ENCODE measurements at regions not wholly inside any gene's neighbourhood (a gene's known extent, or its start where the extent isn't known, plus 50 kb on each side); places are given as distances from the start of the nearest gene placed in this dataset.
A peak's percentile ranks its signal among the peaks of the same experiment; 100 is the strongest.

DNA sequence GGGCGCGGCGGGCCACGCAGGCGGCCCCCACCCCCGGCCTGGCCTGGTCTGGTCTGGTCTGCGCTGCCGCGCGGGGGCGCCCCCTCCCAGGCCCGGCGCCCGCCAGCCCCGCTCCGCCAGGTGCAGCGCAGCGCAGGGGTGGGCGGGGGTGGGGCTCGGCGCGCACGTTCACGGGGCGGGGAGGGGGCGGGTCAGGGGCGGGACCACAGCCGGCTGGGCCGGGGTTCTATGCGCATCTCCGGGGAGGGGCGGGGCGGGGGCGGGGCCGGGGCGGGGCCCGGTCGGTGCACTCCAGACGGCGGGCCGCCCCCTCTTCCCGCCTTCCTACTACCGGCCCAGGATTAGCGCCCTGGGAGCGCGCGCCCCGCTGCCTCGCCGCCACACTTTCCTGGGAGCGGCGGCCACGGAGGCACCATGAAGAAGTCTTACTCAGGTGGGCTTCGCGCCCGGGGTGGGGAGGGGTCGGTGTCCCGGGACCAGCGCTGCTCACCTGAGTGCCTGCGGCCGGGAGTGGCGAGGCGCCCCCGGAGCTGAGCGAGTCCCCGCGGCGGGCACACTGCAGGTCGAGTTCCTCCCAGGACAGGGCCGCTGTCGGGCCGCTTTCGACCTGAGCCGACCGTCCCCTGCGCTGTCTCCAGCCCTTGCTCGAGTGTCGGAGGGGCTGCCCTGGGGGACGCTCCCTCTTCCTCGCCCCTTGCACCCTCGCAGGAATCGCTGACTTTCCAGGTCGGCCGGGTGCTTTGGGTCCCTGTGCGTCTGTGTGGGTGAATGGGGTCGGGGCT is 140.5 kb downstream of the SEC14L1 start (continued):
- TF ChIP-seq, protein P1, sequence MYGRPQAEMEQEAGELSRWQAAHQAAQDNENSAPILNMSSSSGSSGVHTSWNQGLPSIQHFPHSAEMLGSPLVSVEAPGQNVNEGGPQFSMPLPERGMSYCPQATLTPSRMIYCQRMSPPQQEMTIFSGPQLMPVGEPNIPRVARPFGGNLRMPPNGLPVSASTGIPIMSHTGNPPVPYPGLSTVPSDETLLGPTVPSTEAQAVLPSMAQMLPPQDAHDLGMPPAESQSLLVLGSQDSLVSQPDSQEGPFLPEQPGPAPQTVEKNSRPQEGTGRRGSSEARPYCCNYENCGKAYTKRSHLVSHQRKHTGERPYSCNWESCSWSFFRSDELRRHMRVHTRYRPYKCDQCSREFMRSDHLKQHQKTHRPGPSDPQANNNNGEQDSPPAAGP (tag by site-specific recombination; IDR thresholded peaks at IDR 0.05): peak; percentile 77
- no peak for TF ChIP-seq ZNF560 (tag by site-specific recombination; IDR thresholded peaks at IDR 0.05; ENCODE audit: borderline replicate concordance)
- TF ChIP-seq ZNF670 (tag by site-specific recombination; IDR thresholded peaks at IDR 0.05; ENCODE audit: low read depth): no peak

DNA sequence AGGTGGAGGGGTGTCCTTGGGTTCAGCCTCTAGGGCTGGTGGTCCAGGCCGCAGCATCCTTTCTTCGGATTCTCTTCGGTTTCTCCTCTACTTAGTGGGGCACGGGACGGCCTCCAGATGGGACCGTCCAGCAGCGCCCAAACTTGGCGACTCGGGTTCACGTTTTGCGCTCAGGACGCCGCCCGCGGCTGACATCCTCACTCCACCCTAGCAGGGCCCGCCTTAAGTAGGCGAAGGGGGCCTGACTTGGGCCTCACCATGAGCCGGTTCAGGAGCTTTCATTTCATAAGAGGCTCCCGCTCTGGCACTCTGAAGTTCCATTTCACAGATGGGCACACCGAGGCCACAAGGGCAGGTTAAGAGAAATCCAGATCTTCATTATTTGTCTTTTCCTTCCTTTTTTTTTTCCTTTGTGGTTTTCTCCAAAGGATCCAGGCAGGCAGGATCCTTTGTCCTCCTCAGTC is 141.2 kb downstream of the SEC14L1 start:
- TF ChIP-seq ZSCAN4 (tag by site-specific recombination; IDR thresholded peaks at IDR 0.05) (no peak), ZNF10 (tag by site-specific recombination; IDR thresholded peaks at IDR 0.05) (peak; percentile 87), MYNN (tag by site-specific recombination; IDR thresholded peaks at IDR 0.05; ENCODE audit: borderline replicate concordance) (no peak), SP7 (tag by site-specific recombination; IDR thresholded peaks at IDR 0.05) (0 out of 2 replicates have a peak, but pooled peaks have one; percentile 9), ZNF768 (tag by site-specific recombination; IDR thresholded peaks at IDR 0.05) (no peak), ZNF837 (tag by site-specific recombination; IDR thresholded peaks at IDR 0.05) (no peak), ZNF580 (tag by site-specific recombination; IDR thresholded peaks at IDR 0.05) (peak; percentile 60; the same call in 1 of the 2 replicates), ZNF324 (tag by site-specific recombination; IDR thresholded peaks at IDR 0.05) (no peak), KLF8 (tag by site-specific recombination; IDR thresholded peaks at IDR 0.05) (peak; percentile 13; the same call in 1 of the 2 replicates), ZNF701 (tag by site-specific recombination; IDR thresholded peaks at IDR 0.05) (no peak)
- TF ChIP-seq, protein P2, sequence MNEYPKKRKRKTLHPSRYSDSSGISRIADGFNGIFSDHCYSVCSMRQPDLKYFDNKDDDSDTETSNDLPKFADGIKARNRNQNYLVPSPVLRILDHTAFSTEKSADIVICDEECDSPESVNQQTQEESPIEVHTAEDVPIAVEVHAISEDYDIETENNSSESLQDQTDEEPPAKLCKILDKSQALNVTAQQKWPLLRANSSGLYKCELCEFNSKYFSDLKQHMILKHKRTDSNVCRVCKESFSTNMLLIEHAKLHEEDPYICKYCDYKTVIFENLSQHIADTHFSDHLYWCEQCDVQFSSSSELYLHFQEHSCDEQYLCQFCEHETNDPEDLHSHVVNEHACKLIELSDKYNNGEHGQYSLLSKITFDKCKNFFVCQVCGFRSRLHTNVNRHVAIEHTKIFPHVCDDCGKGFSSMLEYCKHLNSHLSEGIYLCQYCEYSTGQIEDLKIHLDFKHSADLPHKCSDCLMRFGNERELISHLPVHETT (tag by site-specific recombination; IDR thresholded peaks at IDR 0.05): peak; percentile 18; the same call in 1 of the 2 replicates
- peaks cover 0 to 4% of the 10 kb centered on the region in 2 experiments; a peak in 1 of 3 replicates for H3K36me3 ChIP-seq (ENCODE audit: control insufficient read depth in 2 of 2, insufficient read depth in 1 of 2, low read length in 2 of 2)
- no peaks in the 10 kb centered on the region for H3K9me3 ChIP-seq (ENCODE audit: control insufficient read depth, insufficient read depth, low read depth, low read length)
- H3K4me3 ChIP-seq (ENCODE audit: low read depth, low read length): peak overlapping the region; percentile 68
- H3K4me1 ChIP-seq (ENCODE audit: control insufficient read depth, insufficient read depth, low read length): peaks cover 25% of the 10 kb centered on the region
- POLR2A ChIA-PET: no interaction called here
- no peak overlapping the region; the same call in 1 of the 2 replicates for H3K27ac ChIP-seq (ENCODE audit: extremely low read depth, low read depth, low read length)
- CTCF ChIA-PET: interaction anchor here (0.6 to 1.2 kb wide), 4 partner anchors 21 to 168 kb away, joined by 3 to 4 read pairs (median 4); no protein-coding TSS in a partner anchor

GRCh38 chr17:77282524-77283515 is 142.1 kb downstream of the SEC14L1 start:
- H3K27ac ChIP-seq (ENCODE audit: extremely low read depth, low read depth, low read length): peak overlapping the region; percentile 11; the same call in 1 of the 2 replicates
- POLR2A ChIA-PET: interaction anchor here (0.6 kb wide), 1 partner anchor 28 kb away, joined by 3 read pairs; no protein-coding TSS in a partner anchor
- CTCF ChIA-PET: interaction anchor here (0.6 to 1.1 kb wide), 2 partner anchors 16 to 27 kb away, joined by 3 read pairs; no protein-coding TSS in a partner anchor
- peaks cover 33% of the 10 kb centered on the region for H3K4me1 ChIP-seq (ENCODE audit: control insufficient read depth, insufficient read depth, low read length)
- H3K9me3 ChIP-seq (ENCODE audit: control insufficient read depth, insufficient read depth, low read depth, low read length): no peaks in the 10 kb centered on the region
- no peak overlapping the region for H3K4me3 ChIP-seq (ENCODE audit: low read depth, low read length)
- peaks cover 0 to 4% of the 10 kb centered on the region in 2 experiments; a peak in 1 of 3 replicates for H3K36me3 ChIP-seq (ENCODE audit: control insufficient read depth in 2 of 2, insufficient read depth in 1 of 2, low read length in 2 of 2)
- TF ChIP-seq, protein P3, sequence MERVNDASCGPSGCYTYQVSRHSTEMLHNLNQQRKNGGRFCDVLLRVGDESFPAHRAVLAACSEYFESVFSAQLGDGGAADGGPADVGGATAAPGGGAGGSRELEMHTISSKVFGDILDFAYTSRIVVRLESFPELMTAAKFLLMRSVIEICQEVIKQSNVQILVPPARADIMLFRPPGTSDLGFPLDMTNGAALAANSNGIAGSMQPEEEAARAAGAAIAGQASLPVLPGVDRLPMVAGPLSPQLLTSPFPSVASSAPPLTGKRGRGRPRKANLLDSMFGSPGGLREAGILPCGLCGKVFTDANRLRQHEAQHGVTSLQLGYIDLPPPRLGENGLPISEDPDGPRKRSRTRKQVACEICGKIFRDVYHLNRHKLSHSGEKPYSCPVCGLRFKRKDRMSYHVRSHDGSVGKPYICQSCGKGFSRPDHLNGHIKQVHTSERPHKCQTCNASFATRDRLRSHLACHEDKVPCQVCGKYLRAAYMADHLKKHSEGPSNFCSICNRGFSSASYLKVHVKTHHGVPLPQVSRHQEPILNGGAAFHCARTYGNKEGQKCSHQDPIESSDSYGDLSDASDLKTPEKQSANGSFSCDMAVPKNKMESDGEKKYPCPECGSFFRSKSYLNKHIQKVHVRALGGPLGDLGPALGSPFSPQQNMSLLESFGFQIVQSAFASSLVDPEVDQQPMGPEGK (tag by site-specific recombination; IDR thresholded peaks at IDR 0.05): peak; percentile 25; the same call in 1 of the 2 replicates
- TF ChIP-seq, protein P4, sequence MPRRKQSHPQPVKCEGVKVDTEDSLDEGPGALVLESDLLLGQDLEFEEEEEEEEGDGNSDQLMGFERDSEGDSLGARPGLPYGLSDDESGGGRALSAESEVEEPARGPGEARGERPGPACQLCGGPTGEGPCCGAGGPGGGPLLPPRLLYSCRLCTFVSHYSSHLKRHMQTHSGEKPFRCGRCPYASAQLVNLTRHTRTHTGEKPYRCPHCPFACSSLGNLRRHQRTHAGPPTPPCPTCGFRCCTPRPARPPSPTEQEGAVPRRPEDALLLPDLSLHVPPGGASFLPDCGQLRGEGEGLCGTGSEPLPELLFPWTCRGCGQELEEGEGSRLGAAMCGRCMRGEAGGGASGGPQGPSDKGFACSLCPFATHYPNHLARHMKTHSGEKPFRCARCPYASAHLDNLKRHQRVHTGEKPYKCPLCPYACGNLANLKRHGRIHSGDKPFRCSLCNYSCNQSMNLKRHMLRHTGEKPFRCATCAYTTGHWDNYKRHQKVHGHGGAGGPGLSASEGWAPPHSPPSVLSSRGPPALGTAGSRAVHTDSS (tag by site-specific recombination; IDR thresholded peaks at IDR 0.05): no peak
- TF ChIP-seq PRDM10 (tag by site-specific recombination; IDR thresholded peaks at IDR 0.05): peak; percentile 59
